Gastroesophageal sphincter (tissue), 4 donors: ENCODE measurements at regions not wholly inside any gene's neighbourhood (a gene's known extent, or its start where the extent isn't known, plus 50 kb on each side); places are given as distances from the start of the nearest gene placed in this dataset.

Experiments used
- ATAC-seq: fragments of 150-250 bp; one replicate; pipeline ENCODE4 v1.9.1; 2016; ENCODE audit warnings: mild to moderate bottlenecking, moderate library complexity
- H3K27ac ChIP-seq, 4 donors: fragments of 200-600 bp; sonication (generic) in 3 of 4; 1 replicate in 3 of 4; 2 replicates in 1 of 4; pipeline ENCODE4 v1.5.1; 2016 to 2019
- H3K27me3 ChIP-seq: fragments of 200-600 bp; sonication (generic); one replicate; pipeline ENCODE4 v1.5.1; 2019
- H3K36me3 ChIP-seq, 2 donors: fragments of 200-600 bp; sonication (generic); one replicate each; pipeline ENCODE4 v1.5.1; 2019; ENCODE audit warnings: control low read depth in 1 of 2
- H3K4me1 ChIP-seq, 3 donors: fragments of 200-600 bp; sonication (generic); 1 replicate in 2 of 3; 2 replicates in 1 of 3; pipeline ENCODE4 v1.5.1; 2016 to 2019; ENCODE audit warnings: control low read depth in 2 of 3
- H3K4me3 ChIP-seq, 2 donors: fragments of 200-600 bp; sonication (generic); one replicate each; pipeline ENCODE4 v1.5.1; 2019; ENCODE audit warnings: mild to moderate bottlenecking in 1 of 2, moderate library complexity in 1 of 2
- H3K9me3 ChIP-seq, 3 donors: fragments of 200-600 bp; sonication (generic); one replicate each; pipeline ENCODE4 v1.5.1; 2017 to 2019; ENCODE audit warnings: control low read depth in 2 of 3
- EP300 ChIP-seq: sonication (generic); formaldehyde crosslinking; IDR thresholded peaks from one replicate; pipeline ENCODE4 v1.6.1; 2017; ENCODE audit warnings: antibody characterized with exemption, mild to moderate bottlenecking
- POLR2A ChIP-seq, 2 donors: fragments of 450-650 bp; IDR thresholded peaks; one replicate each; pipeline ENCODE4 v1.6.1; 2017; ENCODE audit warnings: antibody characterized with exemption in 2 of 2, mild to moderate bottlenecking in 2 of 2, moderate library complexity in 1 of 2
- POLR2AphosphoS5 ChIP-seq: sonication (generic); formaldehyde crosslinking; IDR thresholded peaks from one replicate; pipeline ENCODE4 v1.6.1; 2017; ENCODE audit warnings: antibody characterized with exemption
- WGBS, 2 donors: methylation state at CpG; one replicate each; pipeline ENCODE4 v1.1.5; 2018; ENCODE audit warnings: low coverage in 1 of 2; 5-methylcytosine and 5-hydroxymethylcytosine counted together
- TF ChIP-seq, protein P1 (sequence below), 4 experiments: fragments of 200-600 bp in 2 of 4; fragments of 450-650 bp in 2 of 4; sonication (generic) in 1 of 4; IDR thresholded peaks; one replicate each; pipeline ENCODE4 v1.5.1; 2017 to 2019; ENCODE audit warnings: antibody characterized with exemption in 4 of 4, mild to moderate bottlenecking in 2 of 4, moderate library complexity in 2 of 4

- 86 to 87% methylated on average over 3 to 5 of the region's 6 CpGs for WGBS, 2 donors
- no peak overlapping the region for H3K4me3 ChIP-seq
- no peak for ATAC-seq
- no peaks in the 10 kb centered on the region for H3K9me3 ChIP-seq
- no peaks in the 10 kb centered on the region for H3K27me3 ChIP-seq
- H3K27ac ChIP-seq: no peak overlapping the region
- TF ChIP-seq, protein P1, sequence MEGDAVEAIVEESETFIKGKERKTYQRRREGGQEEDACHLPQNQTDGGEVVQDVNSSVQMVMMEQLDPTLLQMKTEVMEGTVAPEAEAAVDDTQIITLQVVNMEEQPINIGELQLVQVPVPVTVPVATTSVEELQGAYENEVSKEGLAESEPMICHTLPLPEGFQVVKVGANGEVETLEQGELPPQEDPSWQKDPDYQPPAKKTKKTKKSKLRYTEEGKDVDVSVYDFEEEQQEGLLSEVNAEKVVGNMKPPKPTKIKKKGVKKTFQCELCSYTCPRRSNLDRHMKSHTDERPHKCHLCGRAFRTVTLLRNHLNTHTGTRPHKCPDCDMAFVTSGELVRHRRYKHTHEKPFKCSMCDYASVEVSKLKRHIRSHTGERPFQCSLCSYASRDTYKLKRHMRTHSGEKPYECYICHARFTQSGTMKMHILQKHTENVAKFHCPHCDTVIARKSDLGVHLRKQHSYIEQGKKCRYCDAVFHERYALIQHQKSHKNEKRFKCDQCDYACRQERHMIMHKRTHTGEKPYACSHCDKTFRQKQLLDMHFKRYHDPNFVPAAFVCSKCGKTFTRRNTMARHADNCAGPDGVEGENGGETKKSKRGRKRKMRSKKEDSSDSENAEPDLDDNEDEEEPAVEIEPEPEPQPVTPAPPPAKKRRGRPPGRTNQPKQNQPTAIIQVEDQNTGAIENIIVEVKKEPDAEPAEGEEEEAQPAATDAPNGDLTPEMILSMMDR (IDR thresholded peaks at IDR 0.05): no peak
- TF ChIP-seq POLR2A (IDR thresholded peaks at IDR 0.05) (no peak), EP300 (no peak)
- no peaks in the 10 kb centered on the region for H3K36me3 ChIP-seq
- no peaks in the 10 kb centered on the region for H3K4me1 ChIP-seq
Observed at GRCh38 chr16:86249631-86250030, 260.7 kb upstream of the FOXF1 start.

- WGBS, 2 donors: 88 to 91% methylated on average over 7 to 8 of the region's 9 CpGs
- no peak for TF ChIP-seq EP300
- no peak for TF ChIP-seq POLR2AphosphoS5
- no peak for TF ChIP-seq POLR2A (IDR thresholded peaks at IDR 0.05)
- TF ChIP-seq, protein P1 (IDR thresholded peaks at IDR 0.05): no peak
- H3K9me3 ChIP-seq: peaks cover 0 to 6% (median 0%) of the 10 kb centered on the region in 3 donors
- H3K27me3 ChIP-seq: no peaks in the 10 kb centered on the region
- H3K36me3 ChIP-seq: no peaks in the 10 kb centered on the region
- H3K4me3 ChIP-seq: no peak overlapping the region
- no peak for ATAC-seq
- H3K4me1 ChIP-seq: no peaks in the 10 kb centered on the region
- no peak overlapping the region for H3K27ac ChIP-seq
Observed at GRCh38 chr16:86251682-86252081, 258.6 kb upstream of the FOXF1 start.

DNA sequence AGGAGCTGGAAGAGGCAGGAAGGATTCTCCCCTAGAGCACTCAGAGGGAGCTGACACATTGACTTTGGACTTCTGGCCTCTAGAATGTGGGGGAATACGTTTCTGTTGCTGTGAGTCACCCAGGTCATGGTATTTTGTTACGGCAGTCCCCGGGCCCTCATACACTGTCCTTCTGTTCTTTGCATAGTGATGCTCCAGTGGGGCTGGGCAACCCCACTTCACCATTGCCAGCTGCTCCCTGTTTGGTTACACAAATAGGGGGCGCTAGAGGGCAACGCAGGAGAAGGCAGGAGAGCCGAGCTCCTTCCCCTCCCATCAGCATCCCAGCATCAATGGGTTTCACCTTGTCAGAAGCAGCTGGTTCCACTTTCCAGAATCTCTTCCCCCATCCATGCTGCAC lies 257.7 kb upstream of the FOXF1 start:
- Histone ChIP-seq H3K9me3 (peaks cover 0 to 6% (median 0%) of the 10 kb centered on the region in 3 donors), H3K27me3 (no peaks in the 10 kb centered on the region), H3K36me3 (no peaks in the 10 kb centered on the region), H3K4me1 (no peaks in the 10 kb centered on the region), H3K4me3 (no peak overlapping the region), H3K27ac (no peak overlapping the region)
- 44 to 81% methylated on average over 3 to 6 of the region's 6 CpGs for WGBS, 2 donors
- TF ChIP-seq, protein P1 (IDR thresholded peaks at IDR 0.05): peak; percentile 45 to 65 (median 51)
- TF ChIP-seq POLR2AphosphoS5 (no peak), POLR2A (IDR thresholded peaks at IDR 0.05) (no peak)
- peak; percentile 28 for ATAC-seq

DNA sequence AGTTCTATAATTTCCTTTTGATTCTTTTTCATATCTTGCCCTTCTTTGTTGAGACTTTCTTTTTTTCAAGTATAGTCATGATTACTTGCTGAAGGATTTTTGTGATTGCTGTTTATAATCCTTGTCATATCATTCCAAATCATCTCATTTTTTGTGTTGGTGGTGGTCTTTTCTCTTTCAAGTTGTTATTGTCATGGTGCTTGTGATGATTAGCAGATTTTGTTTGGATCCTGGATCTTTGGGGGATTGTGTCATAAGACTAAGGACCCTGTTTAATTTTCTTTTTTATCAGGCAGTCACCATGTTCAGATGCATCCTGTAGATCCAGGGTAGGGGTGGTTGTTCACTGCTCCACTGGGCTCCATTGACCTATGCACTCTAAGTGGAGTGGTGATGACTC lies 254.4 kb upstream of the FOXF1 start:
- Histone ChIP-seq H3K36me3 (no peaks in the 10 kb centered on the region), H3K9me3 (peaks cover 0 to 6% (median 0%) of the 10 kb centered on the region in 3 donors), H3K4me1 (peaks cover 0 to 14% (median 0%) of the 10 kb centered on the region in 3 donors), H3K27me3 (no peaks in the 10 kb centered on the region), H3K4me3 (no peak overlapping the region), H3K27ac (no peak overlapping the region)
- ATAC-seq: no peak
- TF ChIP-seq, protein P1 (IDR thresholded peaks at IDR 0.05): no peak
- TF ChIP-seq POLR2A (IDR thresholded peaks at IDR 0.05) (no peak), EP300 (no peak), POLR2AphosphoS5 (no peak)

DNA sequence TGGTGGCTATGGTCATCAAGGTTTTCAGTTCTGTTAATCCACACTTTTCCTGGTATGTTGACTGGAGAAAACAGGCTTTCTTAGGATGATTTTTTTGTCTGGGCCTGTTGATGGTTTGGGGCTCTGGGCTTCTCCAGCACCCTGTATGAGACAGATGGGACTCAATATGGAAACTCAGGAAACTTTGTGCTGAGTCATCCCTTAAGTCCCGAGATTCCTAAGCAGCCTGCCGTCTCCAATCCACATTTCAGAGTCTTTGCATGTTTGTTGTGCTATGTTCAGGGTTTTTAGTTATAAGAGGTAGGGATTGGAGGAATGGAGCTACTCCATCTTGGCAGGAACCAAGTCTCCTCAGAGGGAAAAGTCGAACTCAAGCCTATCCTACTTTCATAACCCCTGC lies 253.3 kb upstream of the FOXF1 start:
- H3K27me3 ChIP-seq: no peaks in the 10 kb centered on the region
- no peaks in the 10 kb centered on the region for H3K36me3 ChIP-seq
- H3K9me3 ChIP-seq: peaks cover 0 to 6% (median 0%) of the 10 kb centered on the region in 3 donors
- peaks cover 0 to 14% (median 0%) of the 10 kb centered on the region in 3 donors for H3K4me1 ChIP-seq
- no peak overlapping the region for H3K27ac ChIP-seq
- no peak for TF ChIP-seq EP300
- TF ChIP-seq, protein P1 (IDR thresholded peaks at IDR 0.05): no peak
- TF ChIP-seq POLR2AphosphoS5: no peak
- TF ChIP-seq POLR2A (IDR thresholded peaks at IDR 0.05): no peak
- ATAC-seq: no peak
- no peak overlapping the region for H3K4me3 ChIP-seq
- WGBS, 2 donors: 80 to 95% methylated on average over 1 to 3 of the region's 3 CpGs
